ENCODE measurements at regions not wholly inside any gene's neighbourhood (a gene's known extent, or its start where the extent isn't known, plus 50 kb on each side); places are given as distances from the start of the nearest gene placed in this dataset.

- H3K27me3 ChIP-seq (ENCODE audit: control insufficient read depth, insufficient read depth, low read length) = no peaks in the 10 kb centered on the region
- FAIRE-seq = no peak
- intact Hi-C loops (cut with DNase I) = no loop called here
- no peak overlapping the region for H3K27ac ChIP-seq (ENCODE audit: low read depth in 2 of 2, low read length in 2 of 2)
- no peaks in the 10 kb centered on the region for H3K9me3 ChIP-seq (ENCODE audit: control insufficient read depth in 2 of 3, insufficient read depth in 1 of 3, low read length in 3 of 3)
- no peaks in the 10 kb centered on the region for H3K36me3 ChIP-seq (ENCODE audit: control insufficient read depth in 2 of 3, insufficient read depth in 3 of 3, low read length in 3 of 3)
- no peak for DNase-seq
- H3K4me1 ChIP-seq (ENCODE audit: control insufficient read depth in 2 of 3, insufficient read depth in 2 of 3, low read depth in 1 of 3, low read length in 3 of 3) = no peaks in the 10 kb centered on the region
- TF ChIP-seq, protein P1, sequence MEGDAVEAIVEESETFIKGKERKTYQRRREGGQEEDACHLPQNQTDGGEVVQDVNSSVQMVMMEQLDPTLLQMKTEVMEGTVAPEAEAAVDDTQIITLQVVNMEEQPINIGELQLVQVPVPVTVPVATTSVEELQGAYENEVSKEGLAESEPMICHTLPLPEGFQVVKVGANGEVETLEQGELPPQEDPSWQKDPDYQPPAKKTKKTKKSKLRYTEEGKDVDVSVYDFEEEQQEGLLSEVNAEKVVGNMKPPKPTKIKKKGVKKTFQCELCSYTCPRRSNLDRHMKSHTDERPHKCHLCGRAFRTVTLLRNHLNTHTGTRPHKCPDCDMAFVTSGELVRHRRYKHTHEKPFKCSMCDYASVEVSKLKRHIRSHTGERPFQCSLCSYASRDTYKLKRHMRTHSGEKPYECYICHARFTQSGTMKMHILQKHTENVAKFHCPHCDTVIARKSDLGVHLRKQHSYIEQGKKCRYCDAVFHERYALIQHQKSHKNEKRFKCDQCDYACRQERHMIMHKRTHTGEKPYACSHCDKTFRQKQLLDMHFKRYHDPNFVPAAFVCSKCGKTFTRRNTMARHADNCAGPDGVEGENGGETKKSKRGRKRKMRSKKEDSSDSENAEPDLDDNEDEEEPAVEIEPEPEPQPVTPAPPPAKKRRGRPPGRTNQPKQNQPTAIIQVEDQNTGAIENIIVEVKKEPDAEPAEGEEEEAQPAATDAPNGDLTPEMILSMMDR (IDR thresholded peaks at IDR 0.05; ENCODE audit: borderline replicate concordance, extremely low read depth, insufficient read depth) = no peak
- no peak overlapping the region for H3K9ac ChIP-seq (ENCODE audit: low read length in 3 of 3)
- H3K4me3 ChIP-seq (ENCODE audit: low read length in 3 of 3) = no peak overlapping the region
Observed at GRCh38 chr4:179552131-179552530, 2109.9 kb upstream of the AGA start.

DNA sequence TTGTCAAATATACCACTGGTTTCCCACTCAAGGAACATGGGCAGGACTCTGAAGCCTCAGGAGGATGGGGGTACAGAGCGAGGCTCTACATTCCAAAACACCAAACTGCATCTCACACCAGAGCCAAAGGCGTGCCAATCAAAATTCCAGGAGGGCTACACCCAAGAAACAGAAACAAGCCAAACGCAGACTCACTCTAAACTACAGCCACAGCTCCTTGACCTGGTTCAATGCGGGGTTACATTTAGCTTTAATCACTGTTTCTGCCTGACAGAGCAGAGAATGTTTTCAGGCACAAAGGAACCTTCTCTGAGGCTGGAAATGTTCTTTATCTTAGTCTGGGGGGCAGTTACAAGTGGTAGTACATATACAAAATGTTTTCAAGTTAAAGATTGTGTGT, 2121.5 kb upstream of the AGA start:
- TF ChIP-seq, protein P1 (IDR thresholded peaks at IDR 0.05; ENCODE audit: borderline replicate concordance, extremely low read depth, insufficient read depth) = no peak
- Histone ChIP-seq H3K27me3 (ENCODE audit: control insufficient read depth, insufficient read depth, low read length) (no peaks in the 10 kb centered on the region), H3K9me3 (ENCODE audit: control insufficient read depth in 2 of 3, insufficient read depth in 1 of 3, low read length in 3 of 3) (no peaks in the 10 kb centered on the region), H3K36me3 (ENCODE audit: control insufficient read depth in 2 of 3, insufficient read depth in 3 of 3, low read length in 3 of 3) (no peaks in the 10 kb centered on the region), H3K4me3 (ENCODE audit: low read length in 3 of 3) (no peak overlapping the region), H3K9ac (ENCODE audit: low read length in 3 of 3) (no peak overlapping the region), H3K4me1 (ENCODE audit: control insufficient read depth in 2 of 3, insufficient read depth in 2 of 3, low read depth in 1 of 3, low read length in 3 of 3) (no peaks in the 10 kb centered on the region), H3K27ac (ENCODE audit: low read depth in 2 of 2, low read length in 2 of 2) (no peak overlapping the region)
- peak in 3 of 5 donors; percentile 21 to 38 (median 27) for DNase-seq
- intact Hi-C loops (cut with DNase I) = no loop called here
- FAIRE-seq = no peak

DNA sequence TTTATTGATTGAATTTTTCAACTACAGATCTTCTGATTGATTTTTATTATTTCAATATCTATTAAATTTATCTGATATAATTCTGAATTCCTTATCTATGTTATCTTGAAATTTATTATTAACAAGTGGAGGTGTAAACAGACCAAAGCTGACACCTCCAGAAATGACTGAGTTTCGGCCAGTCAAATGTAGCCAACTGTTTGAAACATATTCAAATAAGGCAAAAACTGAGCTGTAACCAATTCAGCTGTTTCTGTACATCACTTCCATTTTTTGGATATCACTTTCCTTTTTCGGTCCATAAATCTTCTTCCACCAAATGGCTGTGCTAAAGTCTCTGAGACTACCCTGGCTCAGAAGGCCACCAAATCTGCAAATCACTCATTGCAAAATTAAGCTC, 2127.3 kb upstream of the AGA start:
- no peak for FAIRE-seq
- TF ChIP-seq, protein P1 (IDR thresholded peaks at IDR 0.05; ENCODE audit: borderline replicate concordance, extremely low read depth, insufficient read depth) = no peak
- Histone ChIP-seq H3K36me3 (ENCODE audit: control insufficient read depth in 2 of 3, insufficient read depth in 3 of 3, low read length in 3 of 3) (no peaks in the 10 kb centered on the region), H3K9me3 (ENCODE audit: control insufficient read depth in 2 of 3, insufficient read depth in 1 of 3, low read length in 3 of 3) (no peaks in the 10 kb centered on the region), H3K4me3 (ENCODE audit: low read length in 3 of 3) (no peak overlapping the region), H3K9ac (ENCODE audit: low read length in 3 of 3) (no peak overlapping the region), H3K27ac (ENCODE audit: low read depth in 2 of 2, low read length in 2 of 2) (no peak overlapping the region), H3K4me1 (ENCODE audit: control insufficient read depth in 2 of 3, insufficient read depth in 2 of 3, low read depth in 1 of 3, low read length in 3 of 3) (no peaks in the 10 kb centered on the region), H3K27me3 (ENCODE audit: control insufficient read depth, insufficient read depth, low read length) (no peaks in the 10 kb centered on the region)
- no peak for DNase-seq
- intact Hi-C loops (cut with DNase I) = no loop called here

Data from kidney (tissue), 13 donors.